ENCODE measurements at regions not wholly inside any gene's neighbourhood (a gene's known extent, or its start where the extent isn't known, plus 50 kb on each side); places are given as distances from the start of the nearest gene placed in this dataset.

DNA sequence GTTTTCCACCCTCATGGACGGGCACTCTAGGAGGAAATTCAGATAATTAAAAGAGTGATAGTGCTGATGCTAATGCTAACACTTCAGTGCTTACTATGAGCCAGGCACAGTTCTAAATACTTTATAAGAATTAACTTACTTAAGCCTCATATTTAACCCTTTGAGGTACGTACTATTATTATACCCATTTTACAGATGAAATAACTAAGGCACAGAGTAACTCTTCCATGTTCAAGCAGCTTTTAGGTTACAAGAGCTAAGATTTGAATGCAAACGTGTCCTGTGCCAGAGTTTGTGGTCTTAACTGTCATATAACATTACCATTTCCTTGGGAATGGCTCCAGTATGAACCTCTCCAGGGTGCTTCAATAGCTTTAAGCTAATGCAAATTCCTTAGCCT lies 114.7 kb upstream of the PRR23C start:
- TF ChIP-seq, protein P1, sequence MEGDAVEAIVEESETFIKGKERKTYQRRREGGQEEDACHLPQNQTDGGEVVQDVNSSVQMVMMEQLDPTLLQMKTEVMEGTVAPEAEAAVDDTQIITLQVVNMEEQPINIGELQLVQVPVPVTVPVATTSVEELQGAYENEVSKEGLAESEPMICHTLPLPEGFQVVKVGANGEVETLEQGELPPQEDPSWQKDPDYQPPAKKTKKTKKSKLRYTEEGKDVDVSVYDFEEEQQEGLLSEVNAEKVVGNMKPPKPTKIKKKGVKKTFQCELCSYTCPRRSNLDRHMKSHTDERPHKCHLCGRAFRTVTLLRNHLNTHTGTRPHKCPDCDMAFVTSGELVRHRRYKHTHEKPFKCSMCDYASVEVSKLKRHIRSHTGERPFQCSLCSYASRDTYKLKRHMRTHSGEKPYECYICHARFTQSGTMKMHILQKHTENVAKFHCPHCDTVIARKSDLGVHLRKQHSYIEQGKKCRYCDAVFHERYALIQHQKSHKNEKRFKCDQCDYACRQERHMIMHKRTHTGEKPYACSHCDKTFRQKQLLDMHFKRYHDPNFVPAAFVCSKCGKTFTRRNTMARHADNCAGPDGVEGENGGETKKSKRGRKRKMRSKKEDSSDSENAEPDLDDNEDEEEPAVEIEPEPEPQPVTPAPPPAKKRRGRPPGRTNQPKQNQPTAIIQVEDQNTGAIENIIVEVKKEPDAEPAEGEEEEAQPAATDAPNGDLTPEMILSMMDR (IDR thresholded peaks at IDR 0.05), result no peak
- no peak for TF ChIP-seq POLR2A (IDR thresholded peaks at IDR 0.05)

Data from esophagus squamous epithelium (tissue), 4 donors.